Thymus (tissue), 11 donors: ENCODE measurements at regions not wholly inside any gene's neighbourhood (a gene's known extent, or its start where the extent isn't known, plus 50 kb on each side); places are given as distances from the start of the nearest gene placed in this dataset.

Experiments
- DNase-seq, 9 donors: peaks; one replicate each; pipeline ENCODE4 v3.0.0-alpha.2; 2013; ENCODE audit warnings: low spot score in 9 of 9, low read depth in 6 of 9, missing footprints in 1 of 9
- H3K27ac ChIP-seq, 2 donors: one replicate each; pipeline ENCODE4 v1.5.1; 2013; ENCODE audit warnings: control low read depth in 1 of 2, low read depth in 1 of 2, low read length in 1 of 2, mild to moderate bottlenecking in 1 of 2, moderate library complexity in 1 of 2
- H3K27me3 ChIP-seq, 2 donors: one replicate each; pipeline ENCODE4 v1.5.1; 2013; ENCODE audit warnings: low read length in 1 of 2; ENCODE audit not compliant: control insufficient read depth in 2 of 2, insufficient read depth in 1 of 2
- H3K36me3 ChIP-seq, 2 donors: one replicate each; pipeline ENCODE4 v1.5.1; 2013; ENCODE audit warnings: low read length in 1 of 2, mild to moderate bottlenecking in 1 of 2, moderate library complexity in 1 of 2; ENCODE audit not compliant: control insufficient read depth in 2 of 2, insufficient read depth in 2 of 2
- H3K4me1 ChIP-seq, 2 donors: one replicate each; pipeline ENCODE4 v1.5.1; 2013; ENCODE audit warnings: low read length in 2 of 2; ENCODE audit not compliant: control insufficient read depth in 2 of 2, insufficient read depth in 2 of 2
- H3K4me3 ChIP-seq, 2 donors: one replicate each; pipeline ENCODE4 v1.5.1; 2013; ENCODE audit warnings: low read length in 2 of 2, control low read depth in 1 of 2, mild to moderate bottlenecking in 1 of 2
- H3K9me3 ChIP-seq, 2 donors: one replicate each; pipeline ENCODE4 v1.5.1; 2013; ENCODE audit warnings: low read length in 1 of 2, mild to moderate bottlenecking in 1 of 2; ENCODE audit not compliant: control insufficient read depth in 2 of 2, insufficient read depth in 1 of 2
- WGBS: extraction: QIAGEN DNeasy Blood & Tissue Kit; methylation state at CpG from one replicate; pipeline ENCODE4 v1.1.7; 2013; 5-methylcytosine and 5-hydroxymethylcytosine counted together
- donor health status: healthy.

DNA sequence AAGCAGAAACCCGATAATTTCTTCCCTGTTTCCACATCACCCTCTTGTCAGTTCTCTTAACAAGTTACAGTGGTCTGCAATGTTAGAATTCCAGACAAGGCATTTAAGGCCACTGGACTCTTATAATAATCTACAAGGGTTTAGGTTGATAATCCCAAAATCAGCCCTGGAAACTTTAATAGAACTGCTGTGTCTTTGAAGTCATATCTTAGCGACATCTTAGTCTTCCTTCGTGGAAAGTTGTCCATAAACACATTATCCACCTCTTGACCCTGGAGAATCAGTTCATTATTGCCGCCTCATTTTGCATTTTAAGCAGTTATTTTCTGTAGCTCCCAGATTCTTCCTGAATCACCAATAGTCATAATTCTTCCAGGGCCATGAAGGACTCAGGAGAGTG lies 108.6 kb upstream of the PLCB4 start:
- Histone ChIP-seq H3K4me1 (peaks cover 0 to 11% of the 10 kb centered on the region in 2 donors), H3K27me3 (no peaks in the 10 kb centered on the region), H3K27ac (no peak overlapping the region), H3K36me3 (no peaks in the 10 kb centered on the region), H3K9me3 (no peaks in the 10 kb centered on the region), H3K4me3 (no peak overlapping the region)
- over 99% methylated on average over 4 of the region's 4 CpGs for WGBS
- DNase-seq: no peak

DNA sequence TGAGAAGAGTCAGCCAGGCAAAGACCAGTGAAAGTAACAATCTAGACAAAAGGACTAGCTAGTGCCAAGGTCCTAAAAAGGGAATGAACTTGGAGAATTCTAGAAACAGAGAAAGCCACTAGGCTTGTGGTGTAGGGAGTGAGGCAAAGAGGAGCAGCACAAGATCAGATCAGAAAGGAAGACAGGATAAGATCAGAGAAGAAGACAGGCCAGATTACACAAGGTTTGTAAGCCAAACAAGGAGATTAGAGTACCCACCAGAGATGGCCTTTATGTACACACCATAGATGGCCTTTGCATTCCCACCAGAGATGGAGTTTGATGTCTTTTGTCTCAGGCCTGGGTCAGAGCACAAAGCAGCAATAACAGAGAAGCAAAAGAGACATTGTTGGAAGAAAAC lies 105.6 kb upstream of the PLCB4 start:
- Histone ChIP-seq H3K27ac (no peak overlapping the region), H3K4me1 (peaks cover 0 to 11% of the 10 kb centered on the region in 2 donors), H3K27me3 (no peaks in the 10 kb centered on the region), H3K36me3 (no peaks in the 10 kb centered on the region), H3K4me3 (no peak overlapping the region), H3K9me3 (no peaks in the 10 kb centered on the region)
- DNase-seq: no peak

DNA sequence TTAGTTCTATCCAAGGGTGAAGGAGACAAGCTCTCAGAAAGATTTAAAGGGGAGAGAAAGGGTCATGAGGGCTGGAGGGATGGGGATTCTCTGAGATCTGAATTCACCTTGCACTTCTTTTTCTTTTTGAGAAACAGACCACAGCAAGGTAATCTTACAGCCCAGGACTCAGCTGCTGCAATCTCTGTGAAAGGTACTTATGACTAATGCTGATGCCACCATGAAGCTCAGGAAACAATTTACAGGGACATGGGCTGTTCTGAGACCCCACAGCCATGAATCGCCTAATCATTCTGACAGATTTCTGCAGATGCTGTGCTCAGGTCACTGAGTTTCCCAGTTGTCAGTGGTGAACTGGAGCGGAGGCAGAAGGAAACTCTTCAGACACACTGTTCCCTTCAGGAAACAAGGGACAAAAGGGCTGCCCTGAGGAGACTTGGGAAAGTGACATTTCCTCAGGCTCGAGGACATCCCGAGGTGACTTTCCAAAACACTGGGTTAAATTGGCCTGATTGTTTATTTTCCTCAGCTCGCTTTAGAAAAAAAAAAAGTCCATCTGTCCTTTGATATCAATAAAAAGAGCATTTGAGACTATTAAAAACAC lies 103.8 kb upstream of the PLCB4 start:
- no peak for DNase-seq
- no peaks in the 10 kb centered on the region for H3K9me3 ChIP-seq
- no peak overlapping the region for H3K27ac ChIP-seq
- 93% methylated on average over 5 of the region's 5 CpGs for WGBS
- H3K27me3 ChIP-seq: no peaks in the 10 kb centered on the region
- no peaks in the 10 kb centered on the region for H3K36me3 ChIP-seq
- H3K4me3 ChIP-seq: no peak overlapping the region
- H3K4me1 ChIP-seq: peaks cover 0 to 11% of the 10 kb centered on the region in 2 donors

DNA sequence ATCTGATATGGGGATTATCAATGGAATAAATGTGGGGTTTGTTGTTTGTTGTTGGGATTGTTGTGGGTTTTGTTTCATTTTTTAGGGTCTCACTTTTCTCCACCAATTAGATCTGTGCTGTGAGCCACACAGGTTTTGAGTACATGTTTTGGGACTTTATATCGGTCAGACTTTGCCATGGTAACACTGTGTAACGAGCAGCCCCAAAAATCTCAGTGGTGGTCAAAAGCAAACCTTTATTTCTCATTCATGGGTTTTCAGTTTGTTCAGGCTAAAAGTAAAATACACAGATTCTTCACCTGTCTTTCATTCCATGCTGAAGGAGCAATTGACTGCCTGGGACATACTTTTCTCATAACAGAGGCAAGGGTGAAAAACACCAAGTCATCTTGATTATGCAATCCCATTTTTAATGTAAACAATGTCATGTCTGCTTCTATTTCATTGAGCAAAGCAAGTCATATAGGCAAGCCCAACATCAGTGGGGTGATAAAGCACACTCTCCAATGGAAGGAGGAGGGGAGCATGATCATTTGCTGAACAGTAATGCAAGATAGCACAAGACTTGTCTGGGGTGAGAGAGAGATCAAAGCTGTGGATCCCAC lies 101.1 kb upstream of the PLCB4 start:
- H3K27me3 ChIP-seq: no peaks in the 10 kb centered on the region
- no peaks in the 10 kb centered on the region for H3K36me3 ChIP-seq
- H3K9me3 ChIP-seq: no peaks in the 10 kb centered on the region
- H3K4me1 ChIP-seq: peaks cover 0 to 11% of the 10 kb centered on the region in 2 donors
- no peak for DNase-seq
- no peak overlapping the region for H3K27ac ChIP-seq
- H3K4me3 ChIP-seq: no peak overlapping the region
- WGBS: 96% methylated on average over 2 of the region's 2 CpGs

DNA sequence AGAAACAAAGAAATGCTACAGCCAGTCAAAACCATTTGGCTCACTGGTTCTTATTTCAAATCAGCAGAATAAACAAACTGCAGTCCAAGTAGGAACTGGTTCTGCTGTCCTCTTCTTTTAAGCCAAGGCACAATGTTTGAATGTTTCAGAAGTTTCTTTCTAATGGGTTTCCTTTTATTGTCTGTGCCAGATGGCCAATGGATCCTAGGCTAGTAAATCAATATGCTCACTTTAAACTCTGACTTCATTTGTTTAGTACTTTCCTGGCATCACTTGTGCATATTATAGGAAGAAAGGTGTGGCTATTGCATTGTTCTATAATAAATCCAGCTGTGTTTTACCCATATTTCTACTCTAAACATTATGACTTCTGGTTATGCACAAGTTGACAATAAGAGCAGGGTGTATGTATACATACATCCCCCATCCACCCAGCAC lies 99.7 kb upstream of the PLCB4 start:
- no peaks in the 10 kb centered on the region for H3K36me3 ChIP-seq
- no peak for DNase-seq
- H3K27ac ChIP-seq: no peak overlapping the region
- no peak overlapping the region for H3K4me3 ChIP-seq
- H3K4me1 ChIP-seq: peaks cover 0 to 6% of the 10 kb centered on the region in 2 donors
- H3K9me3 ChIP-seq: no peaks in the 10 kb centered on the region
- no peaks in the 10 kb centered on the region for H3K27me3 ChIP-seq

DNA sequence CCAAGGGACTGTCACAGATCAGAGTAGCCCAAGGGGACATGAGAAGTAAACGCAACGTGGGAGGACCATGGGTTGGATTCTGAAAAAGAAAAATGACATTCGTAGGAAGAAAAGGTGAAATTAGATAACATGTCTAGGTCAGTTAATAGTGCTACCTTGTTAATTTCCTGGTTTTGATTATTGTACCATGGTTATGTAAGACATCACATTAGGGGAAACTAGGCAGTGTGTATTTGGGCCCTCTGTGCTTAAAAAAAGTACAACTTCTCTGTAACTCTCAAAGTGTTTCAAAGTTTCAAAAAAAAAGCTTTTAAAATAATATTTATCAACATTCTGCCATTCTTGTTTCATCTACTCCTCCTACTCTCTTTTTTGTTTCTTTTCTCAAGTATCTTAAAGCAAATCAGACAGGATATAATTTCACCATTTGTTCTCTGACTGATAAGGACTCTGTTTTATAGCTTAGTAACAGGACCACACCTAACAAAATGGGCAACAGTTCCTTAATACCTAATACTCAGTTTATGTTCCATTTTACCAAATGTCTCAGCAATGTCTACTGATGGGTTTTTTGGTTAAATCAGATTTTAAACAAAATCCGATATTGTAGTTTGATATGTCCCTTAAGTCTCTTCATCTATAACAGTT lies 97.1 kb upstream of the PLCB4 start:
- Histone ChIP-seq H3K36me3 (no peaks in the 10 kb centered on the region), H3K4me3 (no peak overlapping the region), H3K4me1 (no peaks in the 10 kb centered on the region), H3K27me3 (no peaks in the 10 kb centered on the region), H3K27ac (no peak overlapping the region), H3K9me3 (no peaks in the 10 kb centered on the region)
- no peak for DNase-seq
- WGBS: 93% methylated on average over 4 of the region's 4 CpGs

DNA sequence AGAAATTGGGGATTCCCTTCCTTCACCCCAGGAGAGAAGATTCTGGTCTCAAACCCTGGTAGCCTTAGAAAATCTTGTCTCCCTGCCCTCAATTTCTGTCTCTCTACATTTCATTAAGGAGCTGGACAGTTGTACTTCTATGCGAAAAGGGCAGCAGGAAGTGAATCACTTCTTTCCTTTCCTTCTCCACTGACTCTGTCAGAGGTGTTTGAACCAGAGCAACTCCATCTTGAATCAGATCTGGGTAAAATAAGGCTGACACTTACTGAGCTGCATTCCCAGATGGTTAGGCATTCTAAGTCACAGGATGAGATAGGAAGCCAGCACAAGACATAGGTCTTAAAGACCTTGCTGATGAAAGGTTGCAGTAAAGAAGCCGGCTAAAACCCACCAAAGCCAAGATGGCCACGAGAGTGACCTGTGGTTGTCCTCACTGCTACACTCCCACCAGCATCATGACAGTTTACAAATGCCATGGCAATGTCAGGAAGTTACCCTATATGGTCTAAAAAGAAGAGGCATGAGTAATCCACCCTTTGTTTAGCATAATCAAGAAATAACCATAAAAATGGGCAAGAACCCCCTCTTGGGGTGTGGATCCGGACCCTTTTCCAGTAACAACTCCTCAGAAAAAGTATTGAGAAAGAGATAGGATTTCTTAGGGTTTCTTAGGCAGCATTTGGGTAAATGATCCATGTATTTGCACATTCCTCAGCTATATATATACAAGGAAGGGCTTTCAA lies 95.8 kb upstream of the PLCB4 start:
- H3K9me3 ChIP-seq: no peaks in the 10 kb centered on the region
- H3K4me3 ChIP-seq: no peak overlapping the region
- H3K36me3 ChIP-seq: no peaks in the 10 kb centered on the region
- no peak for DNase-seq
- H3K27me3 ChIP-seq: no peaks in the 10 kb centered on the region
- no peak overlapping the region for H3K27ac ChIP-seq
- H3K4me1 ChIP-seq: no peaks in the 10 kb centered on the region
- 95% methylated on average over 4 of the region's 4 CpGs for WGBS

DNA sequence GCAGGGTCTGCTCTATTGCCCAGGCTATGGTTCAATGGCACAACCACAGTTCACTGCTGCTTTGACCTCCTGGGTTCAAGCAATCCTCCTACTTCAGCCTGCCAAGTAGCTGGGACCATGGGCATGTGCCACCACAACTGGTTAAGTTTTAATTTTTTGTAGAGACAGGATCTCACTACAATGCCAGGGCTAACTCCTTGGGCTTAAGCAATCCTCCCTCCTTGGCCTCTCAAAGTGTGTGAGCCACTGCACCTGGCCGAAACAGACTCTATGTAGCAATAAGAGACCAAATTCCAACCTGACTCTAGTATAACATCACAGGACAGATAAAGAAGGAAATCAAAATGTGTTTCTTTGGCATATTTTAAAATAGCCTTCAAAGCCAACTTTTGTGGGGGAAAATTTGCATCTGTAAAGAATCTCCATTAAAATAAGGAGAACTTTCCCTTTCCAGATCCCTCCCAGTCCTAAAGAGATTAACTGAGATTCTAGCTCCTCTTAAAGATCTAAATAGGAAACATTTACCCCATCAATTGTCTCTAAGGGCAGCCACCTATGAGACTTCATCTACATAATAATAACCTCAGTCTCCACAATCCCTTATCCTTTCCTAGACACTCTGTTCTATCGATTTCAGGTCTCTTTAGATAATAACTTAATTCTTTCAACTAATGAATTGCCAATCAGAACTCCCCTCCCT lies 94.7 kb upstream of the PLCB4 start:
- no peaks in the 10 kb centered on the region for H3K36me3 ChIP-seq
- H3K27ac ChIP-seq: no peak overlapping the region
- H3K4me3 ChIP-seq: no peak overlapping the region
- H3K9me3 ChIP-seq: no peaks in the 10 kb centered on the region
- no peaks in the 10 kb centered on the region for H3K27me3 ChIP-seq
- DNase-seq: no peak
- WGBS: 91% methylated on average over 2 of the region's 2 CpGs
- H3K4me1 ChIP-seq: no peaks in the 10 kb centered on the region

DNA sequence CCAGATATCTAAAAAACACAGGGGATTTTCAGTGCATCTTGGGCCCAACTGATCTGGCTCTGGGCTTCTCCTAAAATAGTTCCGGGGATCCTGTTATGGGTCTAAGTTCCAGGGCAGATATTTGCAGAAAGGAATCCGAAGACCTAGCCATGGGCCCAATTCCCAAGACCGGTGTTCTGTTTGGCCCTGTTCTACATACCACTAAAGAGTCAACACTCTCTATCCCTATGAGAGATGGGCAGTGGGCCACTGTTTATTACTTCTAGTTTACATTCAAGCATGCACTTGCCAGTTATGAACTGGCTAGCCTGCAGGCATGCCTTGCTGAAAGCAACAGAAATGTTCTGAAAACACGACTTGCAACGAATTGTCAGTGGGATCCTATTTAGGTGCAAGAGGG lies 87.4 kb upstream of the PLCB4 start:
- no peak for DNase-seq
- Histone ChIP-seq H3K4me3 (no peak overlapping the region), H3K27ac (no peak overlapping the region), H3K36me3 (no peaks in the 10 kb centered on the region), H3K9me3 (no peaks in the 10 kb centered on the region), H3K27me3 (no peaks in the 10 kb centered on the region), H3K4me1 (no peaks in the 10 kb centered on the region)
- 92% methylated on average over 5 of the region's 5 CpGs for WGBS
